Chondrocyte (in vitro differentiated cells): ENCODE measurements at regions not wholly inside any gene's neighbourhood (a gene's known extent, or its start where the extent isn't known, plus 50 kb on each side); places are given as distances from the start of the nearest gene placed in this dataset.

Source experiments
- DNase-seq: peaks from one replicate; pipeline ENCODE4 v3.0.0; 2021; ENCODE audit warnings: mixed read lengths, low spot score
- H3K27ac Mint-ChIP-seq: one replicate; pipeline ENCODE4 v1.8.0; 2021; ENCODE audit warnings: mild to moderate bottlenecking, moderate library complexity, mixed read lengths; ENCODE audit not compliant: unreplicated experiment
- H3K27me3 Mint-ChIP-seq: 2 replicates; pipeline ENCODE4 v1.8.0; 2021; ENCODE audit warnings: low read depth, mixed read lengths
- H3K36me3 Mint-ChIP-seq: 2 replicates; pipeline ENCODE4 v1.8.0; 2021; ENCODE audit warnings: low read depth, mixed read lengths
- H3K4me1 Mint-ChIP-seq: 2 replicates; pipeline ENCODE4 v1.8.0; 2021; ENCODE audit warnings: low read depth, mild to moderate bottlenecking, mixed read lengths
- H3K4me3 Mint-ChIP-seq: one replicate; pipeline ENCODE4 v1.8.0; 2021; ENCODE audit warnings: mild to moderate bottlenecking, moderate library complexity, mixed read lengths; ENCODE audit not compliant: unreplicated experiment
- H3K9me3 Mint-ChIP-seq: 2 replicates; pipeline ENCODE4 v1.8.0; 2021; ENCODE audit warnings: low read depth, mixed read lengths
- TF ChIP-seq, protein P1 (sequence below): fragments of 200-600 bp; sonication (generic); IDR thresholded peaks from 2 replicates; pipeline ENCODE4 v1.5.0; 2021; ENCODE audit warnings: antibody characterized with exemption, mild to moderate bottlenecking, moderate library complexity

DNA sequence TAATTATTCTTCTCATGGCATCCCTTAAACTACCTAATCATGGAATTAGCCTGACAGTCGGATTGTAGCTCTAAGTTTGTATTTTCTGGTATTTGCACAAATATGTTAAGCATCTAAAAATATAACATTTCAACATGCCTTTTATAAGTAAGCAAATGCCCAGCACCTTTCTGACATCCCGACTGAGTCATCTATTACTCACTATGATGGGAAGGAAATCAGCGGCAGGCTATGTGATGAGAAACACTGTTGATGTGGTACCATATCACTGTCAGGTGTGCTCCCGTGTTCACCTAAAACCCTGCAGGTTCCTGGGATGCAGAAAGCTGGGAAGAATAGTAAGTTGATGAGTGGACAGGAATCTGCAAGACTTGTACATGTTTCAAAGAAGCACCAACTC, 367.8 kb upstream of the IL12A start:
- Mint-ChIP-seq H3K9me3 (no peaks in the 10 kb centered on the region), H3K27ac (peak overlapping the region; percentile 69), H3K27me3 (no peaks in the 10 kb centered on the region), H3K4me3 (no peak overlapping the region), H3K36me3 (no peaks in the 10 kb centered on the region), H3K4me1 (peaks cover 40% of the 10 kb centered on the region)
- TF ChIP-seq, protein P1, sequence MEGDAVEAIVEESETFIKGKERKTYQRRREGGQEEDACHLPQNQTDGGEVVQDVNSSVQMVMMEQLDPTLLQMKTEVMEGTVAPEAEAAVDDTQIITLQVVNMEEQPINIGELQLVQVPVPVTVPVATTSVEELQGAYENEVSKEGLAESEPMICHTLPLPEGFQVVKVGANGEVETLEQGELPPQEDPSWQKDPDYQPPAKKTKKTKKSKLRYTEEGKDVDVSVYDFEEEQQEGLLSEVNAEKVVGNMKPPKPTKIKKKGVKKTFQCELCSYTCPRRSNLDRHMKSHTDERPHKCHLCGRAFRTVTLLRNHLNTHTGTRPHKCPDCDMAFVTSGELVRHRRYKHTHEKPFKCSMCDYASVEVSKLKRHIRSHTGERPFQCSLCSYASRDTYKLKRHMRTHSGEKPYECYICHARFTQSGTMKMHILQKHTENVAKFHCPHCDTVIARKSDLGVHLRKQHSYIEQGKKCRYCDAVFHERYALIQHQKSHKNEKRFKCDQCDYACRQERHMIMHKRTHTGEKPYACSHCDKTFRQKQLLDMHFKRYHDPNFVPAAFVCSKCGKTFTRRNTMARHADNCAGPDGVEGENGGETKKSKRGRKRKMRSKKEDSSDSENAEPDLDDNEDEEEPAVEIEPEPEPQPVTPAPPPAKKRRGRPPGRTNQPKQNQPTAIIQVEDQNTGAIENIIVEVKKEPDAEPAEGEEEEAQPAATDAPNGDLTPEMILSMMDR: no peak
- DNase-seq: no peak

- Mint-ChIP-seq H3K27ac (no peak overlapping the region), H3K4me3 (no peak overlapping the region), H3K4me1 (peaks cover 43% of the 10 kb centered on the region), H3K36me3 (no peaks in the 10 kb centered on the region), H3K9me3 (no peaks in the 10 kb centered on the region), H3K27me3 (no peaks in the 10 kb centered on the region)
- no peak for DNase-seq
- TF ChIP-seq, protein P1: no peak
These were observed 364.0 kb upstream of the IL12A start for GRCh38 chr3:159624616-159625015.

GRCh38 chr3:159625594-159625993, 363.0 kb upstream of the IL12A start:
- Mint-ChIP-seq H3K9me3 (no peaks in the 10 kb centered on the region), H3K4me1 (peaks cover 34% of the 10 kb centered on the region), H3K27ac (no peak overlapping the region), H3K4me3 (no peak overlapping the region), H3K27me3 (no peaks in the 10 kb centered on the region), H3K36me3 (no peaks in the 10 kb centered on the region)
- TF ChIP-seq, protein P1: no peak
- DNase-seq: no peak

- no peak for DNase-seq
- H3K27me3 Mint-ChIP-seq: no peaks in the 10 kb centered on the region
- H3K36me3 Mint-ChIP-seq: no peaks in the 10 kb centered on the region
- H3K4me3 Mint-ChIP-seq: no peak overlapping the region
- TF ChIP-seq, protein P1: no peak
- no peak overlapping the region for H3K27ac Mint-ChIP-seq
- H3K9me3 Mint-ChIP-seq: no peaks in the 10 kb centered on the region
- peaks cover 25% of the 10 kb centered on the region for H3K4me1 Mint-ChIP-seq
These were observed 362.0 kb upstream of the IL12A start for GRCh38 chr3:159626598-159626997.

DNA sequence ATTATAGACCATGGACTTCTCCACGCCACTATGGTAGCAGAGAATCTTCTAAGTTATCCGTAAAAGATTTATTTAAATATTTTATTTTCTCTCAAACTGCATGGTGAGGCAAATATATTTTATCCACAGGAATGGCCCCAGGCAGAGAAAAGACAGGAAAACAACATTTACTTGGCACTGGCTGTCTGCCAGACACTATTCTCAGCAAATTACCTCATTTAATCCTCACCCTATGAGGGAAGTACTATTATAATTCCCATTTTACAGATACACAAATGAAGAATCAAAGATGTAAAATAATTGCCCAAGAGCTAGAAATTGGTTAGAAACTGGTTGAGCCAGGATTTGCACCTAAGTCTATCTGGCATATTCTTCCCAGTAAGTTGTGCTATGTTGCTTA, 361.4 kb upstream of the IL12A start:
- H3K9me3 Mint-ChIP-seq: no peaks in the 10 kb centered on the region
- H3K4me1 Mint-ChIP-seq: peaks cover 22% of the 10 kb centered on the region
- H3K36me3 Mint-ChIP-seq: no peaks in the 10 kb centered on the region
- H3K27ac Mint-ChIP-seq: no peak overlapping the region
- TF ChIP-seq, protein P1: no peak
- DNase-seq: no peak
- no peak overlapping the region for H3K4me3 Mint-ChIP-seq
- H3K27me3 Mint-ChIP-seq: no peaks in the 10 kb centered on the region
